Muscle of leg (tissue), 3 donors: ENCODE measurements at regions not wholly inside any gene's neighbourhood (a gene's known extent, or its start where the extent isn't known, plus 50 kb on each side); places are given as distances from the start of the nearest gene placed in this dataset.
A peak's percentile ranks its signal among the peaks of the same experiment; 100 is the strongest.

Experiments used
- DNase-seq: peaks from one replicate; pipeline ENCODE4 v3.0.0; 2013
- H3K27ac ChIP-seq: one replicate; pipeline ENCODE4 v1.5.1; 2013; ENCODE audit warnings: mild to moderate bottlenecking, low read length, control low read depth
- H3K27me3 ChIP-seq: one replicate; pipeline ENCODE4 v1.6.1; 2013; ENCODE audit warnings: low read length; ENCODE audit not compliant: control insufficient read depth, insufficient read depth
- H3K36me3 ChIP-seq: one replicate; pipeline ENCODE4 v1.6.1; 2013; ENCODE audit warnings: low read length; ENCODE audit not compliant: control insufficient read depth, insufficient read depth
- H3K4me1 ChIP-seq: one replicate; pipeline ENCODE4 v1.6.1; 2013; ENCODE audit warnings: low read length; ENCODE audit not compliant: control insufficient read depth, insufficient read depth
- H3K4me3 ChIP-seq: one replicate; pipeline ENCODE4 v1.5.1; 2013; ENCODE audit warnings: low read length, control low read depth
- H3K9me3 ChIP-seq: replicated peaks from 2 replicates; pipeline ENCODE4 v1.6.1; 2013; ENCODE audit warnings: low read depth, low read length; ENCODE audit not compliant: control insufficient read depth
- WGBS: methylation state at CpG from one replicate; pipeline ENCODE4 v1.1.5; 2013; ENCODE audit warnings: missing lambda C conversion rate; ENCODE audit not compliant: insufficient coverage; 5-methylcytosine and 5-hydroxymethylcytosine counted together

- no peaks in the 10 kb centered on the region for H3K9me3 ChIP-seq
- H3K27ac ChIP-seq: no peak overlapping the region
- H3K27me3 ChIP-seq: no peaks in the 10 kb centered on the region
- no peak for DNase-seq
- no peaks in the 10 kb centered on the region for H3K36me3 ChIP-seq
- WGBS: 87% methylated on average over 3 of the region's 5 CpGs
- no peak overlapping the region for H3K4me3 ChIP-seq
- no peaks in the 10 kb centered on the region for H3K4me1 ChIP-seq
These were observed 116.9 kb upstream of the IRX5 start for GRCh38 chr16:54813778-54814177.

GRCh38 chr16:54812229-54812628, 118.4 kb upstream of the IRX5 start:
- no CpG with 5 or more reads among the region's 3 CpGs for WGBS
- peak; percentile 31 for DNase-seq
- no peak overlapping the region for H3K4me3 ChIP-seq
- no peaks in the 10 kb centered on the region for H3K27me3 ChIP-seq
- H3K36me3 ChIP-seq: no peaks in the 10 kb centered on the region
- H3K4me1 ChIP-seq: no peaks in the 10 kb centered on the region
- no peaks in the 10 kb centered on the region for H3K9me3 ChIP-seq
- H3K27ac ChIP-seq: no peak overlapping the region

- Histone ChIP-seq H3K4me1 (no peaks in the 10 kb centered on the region), H3K27me3 (no peaks in the 10 kb centered on the region), H3K27ac (no peak overlapping the region), H3K36me3 (no peaks in the 10 kb centered on the region), H3K9me3 (no peaks in the 10 kb centered on the region), H3K4me3 (no peak overlapping the region)
- DNase-seq: no peak
These were observed 121.8 kb upstream of the IRX5 start for GRCh38 chr16:54808890-54809289.

- Histone ChIP-seq H3K4me1 (no peaks in the 10 kb centered on the region), H3K27me3 (no peaks in the 10 kb centered on the region), H3K4me3 (no peak overlapping the region), H3K27ac (no peak overlapping the region), H3K36me3 (no peaks in the 10 kb centered on the region), H3K9me3 (no peaks in the 10 kb centered on the region)
- WGBS: no CpG with 5 or more reads among the region's 4 CpGs
- no peak for DNase-seq
These were observed 123.7 kb upstream of the IRX5 start for GRCh38 chr16:54806881-54807360.

- no peaks in the 10 kb centered on the region for H3K36me3 ChIP-seq
- H3K27ac ChIP-seq: no peak overlapping the region
- DNase-seq: no peak
- no peaks in the 10 kb centered on the region for H3K27me3 ChIP-seq
- H3K4me1 ChIP-seq: no peaks in the 10 kb centered on the region
- H3K4me3 ChIP-seq: no peak overlapping the region
- WGBS: 82% methylated on average over 4 of the region's 6 CpGs
- H3K9me3 ChIP-seq: no peaks in the 10 kb centered on the region
These were observed 124.3 kb upstream of the IRX5 start for GRCh38 chr16:54806378-54806777.

GRCh38 chr16:54805648-54806047, 125.0 kb upstream of the IRX5 start:
- Histone ChIP-seq H3K4me1 (no peaks in the 10 kb centered on the region), H3K36me3 (no peaks in the 10 kb centered on the region), H3K27ac (no peak overlapping the region), H3K4me3 (no peak overlapping the region), H3K27me3 (no peaks in the 10 kb centered on the region), H3K9me3 (no peaks in the 10 kb centered on the region)
- no CpG with 5 or more reads among the region's 4 CpGs for WGBS
- DNase-seq: no peak

- Histone ChIP-seq H3K4me1 (no peaks in the 10 kb centered on the region), H3K36me3 (no peaks in the 10 kb centered on the region), H3K9me3 (peaks cover 5% of the 10 kb centered on the region), H3K4me3 (no peak overlapping the region), H3K27me3 (no peaks in the 10 kb centered on the region), H3K27ac (no peak overlapping the region)
- DNase-seq: no peak
- 74% methylated on average over 5 of the region's 9 CpGs for WGBS
These were observed 129.4 kb upstream of the IRX5 start for GRCh38 chr16:54801057-54801844.

- Histone ChIP-seq H3K9me3 (peaks cover 5% of the 10 kb centered on the region), H3K27me3 (no peaks in the 10 kb centered on the region), H3K4me1 (peaks cover 8% of the 10 kb centered on the region), H3K4me3 (no peak overlapping the region), H3K36me3 (no peaks in the 10 kb centered on the region), H3K27ac (no peak overlapping the region)
- WGBS: no CpG with 5 or more reads among the region's 1 CpG
- DNase-seq: no peak
These were observed 132.4 kb upstream of the IRX5 start for GRCh38 chr16:54798267-54798666.

- no peak for DNase-seq
- Histone ChIP-seq H3K9me3 (peaks cover 5% of the 10 kb centered on the region), H3K27ac (no peak overlapping the region), H3K27me3 (no peaks in the 10 kb centered on the region), H3K4me1 (peaks cover 8% of the 10 kb centered on the region), H3K36me3 (no peaks in the 10 kb centered on the region), H3K4me3 (no peak overlapping the region)
- 31% methylated on average over 2 of the region's 5 CpGs for WGBS
These were observed 134.5 kb upstream of the IRX5 start for GRCh38 chr16:54796211-54796610.

- Histone ChIP-seq H3K9me3 (peaks cover 2% of the 10 kb centered on the region), H3K36me3 (no peaks in the 10 kb centered on the region), H3K27ac (no peak overlapping the region), H3K27me3 (no peaks in the 10 kb centered on the region), H3K4me1 (peaks cover 8% of the 10 kb centered on the region), H3K4me3 (no peak overlapping the region)
- DNase-seq: peak; percentile 44
- no CpG with 5 or more reads among the region's 2 CpGs for WGBS
These were observed 137.9 kb upstream of the IRX5 start for GRCh38 chr16:54792811-54793210.

- no peaks in the 10 kb centered on the region for H3K36me3 ChIP-seq
- no CpG with 5 or more reads among the region's 1 CpG for WGBS
- no peaks in the 10 kb centered on the region for H3K27me3 ChIP-seq
- no peaks in the 10 kb centered on the region for H3K4me1 ChIP-seq
- H3K9me3 ChIP-seq: peaks cover 3% of the 10 kb centered on the region
- no peak for DNase-seq
- no peak overlapping the region for H3K4me3 ChIP-seq
- no peak overlapping the region for H3K27ac ChIP-seq
These were observed 143.6 kb upstream of the IRX5 start for GRCh38 chr16:54787045-54787444.
